ENCODE measurements at regions not wholly inside any gene's neighbourhood (a gene's known extent, or its start where the extent isn't known, plus 50 kb on each side); places are given as distances from the start of the nearest gene placed in this dataset.
"Not testable (repeated sequence)": the region's sequence is repeated elsewhere in the genome, so short reads cannot be mapped to it uniquely, and the experiment has no call there.

GRCh38 chr20:4470375-4470774 lies 215.9 kb upstream of the PRNP start:
- no peaks in the 10 kb centered on the region for H3K36me3 ChIP-seq

GRCh38 chr20:4469910-4470309 lies 216.3 kb upstream of the PRNP start:
- Histone ChIP-seq H3K27ac (peak overlapping the region in 1 of 2 donors; percentile 4), H3K27me3 (replicated peaks; ENCODE audit: insufficient read depth) (no peaks in the 10 kb centered on the region), H3K4me1 (ENCODE audit: control insufficient read depth in 1 of 2, low read depth in 2 of 2) (peaks cover 10 to 29% of the 10 kb centered on the region in 2 donors), H3K9me3 (no peaks in the 10 kb centered on the region), H3K36me3 (no peaks in the 10 kb centered on the region), H3K4me3 (no peak overlapping the region)
- DNase-seq (ENCODE audit: low spot score) (no peak), ATAC-seq (ENCODE audit: insufficient number of reproducible peaks, low FRiP score, low read depth) (no peak)
- no peak for TF ChIP-seq CTCF (IDR thresholded peaks at IDR 0.05)

More at GRCh38 chr20:4470375-4470774, 215.9 kb upstream of the PRNP start:
- no peak overlapping the region for H3K27ac ChIP-seq
- ATAC-seq (ENCODE audit: insufficient number of reproducible peaks, low FRiP score, low read depth) (no peak), DNase-seq (ENCODE audit: low spot score) (no peak)
- H3K4me1 ChIP-seq (ENCODE audit: control insufficient read depth in 1 of 2, low read depth in 2 of 2): peaks cover 10 to 29% of the 10 kb centered on the region in 2 donors
- H3K9me3 ChIP-seq: no peaks in the 10 kb centered on the region
- H3K27me3 ChIP-seq (replicated peaks; ENCODE audit: insufficient read depth): no peaks in the 10 kb centered on the region
- no peak for TF ChIP-seq CTCF (IDR thresholded peaks at IDR 0.05)
- no peak overlapping the region for H3K4me3 ChIP-seq

- Histone ChIP-seq H3K4me3 (no peak overlapping the region), H3K4me1 (ENCODE audit: control insufficient read depth in 1 of 2, low read depth in 2 of 2) (peaks cover 10 to 24% of the 10 kb centered on the region in 2 donors), H3K27ac (no peak overlapping the region), H3K27me3 (replicated peaks; ENCODE audit: insufficient read depth) (no peaks in the 10 kb centered on the region), H3K36me3 (no peaks in the 10 kb centered on the region), H3K9me3 (no peaks in the 10 kb centered on the region)
- no peak for ATAC-seq (ENCODE audit: insufficient number of reproducible peaks, low FRiP score, low read depth)
- DNase-seq (ENCODE audit: low spot score): no peak
- TF ChIP-seq CTCF (IDR thresholded peaks at IDR 0.05): no peak
Observed at GRCh38 chr20:4468114-4468513, 218.1 kb upstream of the PRNP start.

GRCh38 chr20:4465855-4466545 lies 216.9 kb upstream of the ADRA1D start:
- Histone ChIP-seq H3K36me3 (no peaks in the 10 kb centered on the region), H3K4me3 (no peak overlapping the region), H3K27me3 (replicated peaks; ENCODE audit: insufficient read depth) (no peaks in the 10 kb centered on the region), H3K27ac (no peak overlapping the region), H3K4me1 (ENCODE audit: control insufficient read depth in 1 of 2, low read depth in 2 of 2) (peaks cover 10 to 14% of the 10 kb centered on the region in 2 donors), H3K9me3 (no peaks in the 10 kb centered on the region)
- ATAC-seq (ENCODE audit: insufficient number of reproducible peaks, low FRiP score, low read depth) (no peak), DNase-seq (ENCODE audit: low spot score) (no peak)
- no peak for TF ChIP-seq CTCF (IDR thresholded peaks at IDR 0.05)

GRCh38 chr20:4465212-4465611 lies 216.1 kb upstream of the ADRA1D start:
- Histone ChIP-seq H3K4me1 (ENCODE audit: control insufficient read depth in 1 of 2, low read depth in 2 of 2) (peaks cover 4 to 6% of the 10 kb centered on the region in 2 donors), H3K27ac (no peak overlapping the region), H3K27me3 (replicated peaks; ENCODE audit: insufficient read depth) (no peaks in the 10 kb centered on the region), H3K9me3 (no peaks in the 10 kb centered on the region), H3K4me3 (no peak overlapping the region), H3K36me3 (no peaks in the 10 kb centered on the region)
- DNase-seq (ENCODE audit: low spot score): no peak
- no peak for ATAC-seq (ENCODE audit: insufficient number of reproducible peaks, low FRiP score, low read depth)
- TF ChIP-seq CTCF (IDR thresholded peaks at IDR 0.05): no peak

- not testable (repeated sequence) for H3K27me3 ChIP-seq (replicated peaks; ENCODE audit: insufficient read depth); H3K27ac ChIP-seq; H3K36me3 ChIP-seq; ATAC-seq (ENCODE audit: insufficient number of reproducible peaks, low FRiP score, low read depth); DNase-seq (ENCODE audit: low spot score); H3K9me3 ChIP-seq; H3K4me3 ChIP-seq; H3K4me1 ChIP-seq (ENCODE audit: control insufficient read depth in 1 of 2, low read depth in 2 of 2)
Observed at GRCh38 chr20:4462801-4463200, 213.7 kb upstream of the ADRA1D start.

Data from thoracic aorta (tissue), 2 donors.